D721Med (cell line): ENCODE measurements at regions not wholly inside any gene's neighbourhood (a gene's known extent, or its start where the extent isn't known, plus 50 kb on each side); places are given as distances from the start of the nearest gene placed in this dataset.

Experiments used
- DNase-seq: peaks from one replicate; pipeline ENCODE4 v3.0.0; 2011; ENCODE audit warnings: low spot score; ENCODE audit not compliant: insufficient read length
- FAIRE-seq: peaks from 2 replicates; lab custom pipeline; 2011; peaks lifted over from hg19 to GRCh38; lab: Jason Lieb, UNC
- CTCF ChIP-seq: IDR thresholded peaks from 2 replicates; pipeline ENCODE4 v1.5.1; 2012; ENCODE audit warnings: mild to moderate bottlenecking, control low read depth; ENCODE audit not compliant: insufficient read depth; ENCODE audit errors: missing control alignments

- no peak for TF ChIP-seq CTCF
- FAIRE-seq (no peak), DNase-seq (no peak)
Observed at GRCh38 chr5:3844266-3844665, 248.6 kb downstream of the IRX1 start.

- DNase-seq: no peak
- TF ChIP-seq CTCF: no peak
- no peak for FAIRE-seq
Observed at GRCh38 chr5:3845230-3845629, 249.6 kb downstream of the IRX1 start.

- TF ChIP-seq CTCF: no peak
- no peak for FAIRE-seq
Observed at GRCh38 chr5:3852161-3852916, 256.7 kb downstream of the IRX1 start.

GRCh38 chr5:3853362-3853761 is 257.7 kb downstream of the IRX1 start:
- no peak for DNase-seq
- no peak for FAIRE-seq
- TF ChIP-seq CTCF: no peak

More at GRCh38 chr5:3852161-3852916, 256.7 kb downstream of the IRX1 start:
- DNase-seq: no peak

- FAIRE-seq: no peak
- TF ChIP-seq CTCF: no peak
- no peak for DNase-seq
Observed at GRCh38 chr5:3854188-3854821, 258.7 kb downstream of the IRX1 start.

GRCh38 chr5:3856036-3856435 is 260.4 kb downstream of the IRX1 start:
- no peak for DNase-seq
- no peak for TF ChIP-seq CTCF
- FAIRE-seq: no peak

- no peak for FAIRE-seq
- TF ChIP-seq CTCF: no peak
- no peak for DNase-seq
Observed at GRCh38 chr5:3858524-3858923, 262.9 kb downstream of the IRX1 start.
